Suprapubic skin (tissue), 4 donors: ENCODE measurements at regions not wholly inside any gene's neighbourhood (a gene's known extent, or its start where the extent isn't known, plus 50 kb on each side); places are given as distances from the start of the nearest gene placed in this dataset.

Experiments used
- DNase-seq, 2 donors: peaks; one replicate each; pipeline ENCODE4 v3.0.0-alpha.2; 2019; ENCODE audit warnings: low spot score in 2 of 2
- H3K27ac ChIP-seq: fragments of 200-600 bp; sonication (generic); one replicate; pipeline ENCODE4 v1.5.1; 2019
- H3K27me3 ChIP-seq: fragments of 200-600 bp; sonication (generic); one replicate; pipeline ENCODE4 v1.5.1; 2019
- H3K36me3 ChIP-seq: fragments of 200-600 bp; sonication (generic); one replicate; pipeline ENCODE4 v1.5.1; 2019
- H3K4me1 ChIP-seq: fragments of 200-600 bp; sonication (generic); one replicate; pipeline ENCODE4 v1.5.1; 2019
- H3K4me3 ChIP-seq: fragments of 200-600 bp; sonication (generic); one replicate; pipeline ENCODE4 v1.5.1; 2019; ENCODE audit warnings: mild to moderate bottlenecking
- H3K9me3 ChIP-seq: fragments of 200-600 bp; sonication (generic); one replicate; pipeline ENCODE4 v1.5.1; 2019
- CTCF ChIP-seq, 2 donors: fragments of 200-600 bp in 1 of 2; fragments of 450-650 bp in 1 of 2; sonication (generic) in 1 of 2; IDR thresholded peaks; one replicate each; pipeline ENCODE4 v1.5.1; 2016 to 2019; ENCODE audit warnings: antibody characterized with exemption in 2 of 2, mild to moderate bottlenecking in 1 of 2, moderate library complexity in 1 of 2
- EP300 ChIP-seq: sonication (generic); formaldehyde crosslinking; IDR thresholded peaks from one replicate; pipeline ENCODE4 v1.6.1; 2017; ENCODE audit warnings: antibody characterized with exemption
- POLR2A ChIP-seq, 2 donors: fragments of 450-650 bp; IDR thresholded peaks; one replicate each; pipeline ENCODE4 v1.6.1; 2017; ENCODE audit warnings: antibody characterized with exemption in 2 of 2, mild to moderate bottlenecking in 2 of 2, moderate library complexity in 2 of 2
- POLR2AphosphoS5 ChIP-seq, 3 donors: sonication (generic); formaldehyde crosslinking; IDR thresholded peaks; one replicate each; pipeline ENCODE4 v1.6.1; 2017; ENCODE audit warnings: antibody characterized with exemption in 3 of 3
- WGBS: methylation state at CpG from one replicate; pipeline ENCODE4 v1.1.5; 2018; 5-methylcytosine and 5-hydroxymethylcytosine counted together

- DNase-seq = peak in 1 of 2 donors; percentile 38
- Histone ChIP-seq H3K4me1 (no peaks in the 10 kb centered on the region), H3K4me3 (no peak overlapping the region), H3K36me3 (no peaks in the 10 kb centered on the region), H3K9me3 (no peaks in the 10 kb centered on the region), H3K27ac (no peak overlapping the region), H3K27me3 (no peaks in the 10 kb centered on the region)
- TF ChIP-seq POLR2AphosphoS5 (IDR thresholded peaks at IDR 0.05) = no peak
- no peak for TF ChIP-seq EP300
- 67% methylated on average over 1 of the region's 1 CpG for WGBS
Observed at GRCh38 chrX:69046996-69047490, 118.2 kb downstream of the PJA1 start.

- Histone ChIP-seq H3K9me3 (no peaks in the 10 kb centered on the region), H3K36me3 (no peaks in the 10 kb centered on the region), H3K4me3 (no peak overlapping the region), H3K27me3 (no peaks in the 10 kb centered on the region), H3K4me1 (no peaks in the 10 kb centered on the region), H3K27ac (no peak overlapping the region)
- peak in 1 of 2 donors; percentile 20 for DNase-seq
- no peak for TF ChIP-seq POLR2AphosphoS5 (IDR thresholded peaks at IDR 0.05)
- TF ChIP-seq EP300 = no peak
- TF ChIP-seq CTCF (IDR thresholded peaks at IDR 0.05) = no peak
- TF ChIP-seq POLR2A (IDR thresholded peaks at IDR 0.05) = no peak
- 87% methylated on average over 2 of the region's 2 CpGs for WGBS
Observed at GRCh38 chrX:69045616-69046345, 119.5 kb downstream of the PJA1 start.

DNA sequence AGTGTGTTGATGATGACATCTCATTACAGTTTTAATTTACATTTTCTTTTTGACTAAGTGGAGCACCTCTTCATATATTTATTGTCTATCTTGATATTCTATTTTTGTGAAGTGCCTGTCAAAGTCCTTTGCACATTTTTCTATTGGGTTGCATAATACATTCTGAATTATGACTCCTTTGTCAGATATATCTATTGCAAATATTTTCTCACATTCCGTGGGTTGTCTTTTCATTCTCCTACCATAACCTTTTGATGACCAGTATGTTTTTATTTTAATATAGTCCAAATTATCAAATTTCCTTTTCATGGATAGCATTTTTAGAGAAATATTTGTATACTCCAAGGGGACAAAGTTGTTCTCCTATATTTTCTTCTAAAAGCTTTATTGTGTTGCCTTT lies 126.4 kb downstream of the PJA1 start:
- 79% methylated on average over 1 of the region's 1 CpG for WGBS
- no peak for DNase-seq
- Histone ChIP-seq H3K4me3 (no peak overlapping the region), H3K27me3 (no peaks in the 10 kb centered on the region), H3K9me3 (no peaks in the 10 kb centered on the region), H3K4me1 (no peaks in the 10 kb centered on the region), H3K36me3 (no peaks in the 10 kb centered on the region), H3K27ac (no peak overlapping the region)
- TF ChIP-seq EP300 = no peak
- no peak for TF ChIP-seq CTCF (IDR thresholded peaks at IDR 0.05)
- TF ChIP-seq POLR2AphosphoS5 (IDR thresholded peaks at IDR 0.05) = no peak
- no peak for TF ChIP-seq POLR2A (IDR thresholded peaks at IDR 0.05)

- no peaks in the 10 kb centered on the region for H3K36me3 ChIP-seq
- 81% methylated on average over 6 of the region's 6 CpGs for WGBS
- no peak for TF ChIP-seq EP300
- no peak for TF ChIP-seq POLR2A (IDR thresholded peaks at IDR 0.05)
- H3K4me1 ChIP-seq = no peaks in the 10 kb centered on the region
- no peak for DNase-seq
- no peaks in the 10 kb centered on the region for H3K9me3 ChIP-seq
- H3K4me3 ChIP-seq = no peak overlapping the region
- H3K27me3 ChIP-seq = no peaks in the 10 kb centered on the region
- H3K27ac ChIP-seq = no peak overlapping the region
Observed at GRCh38 chrX:69038188-69038587, 127.1 kb downstream of the PJA1 start.

- TF ChIP-seq POLR2A (IDR thresholded peaks at IDR 0.05) = no peak
- TF ChIP-seq EP300 = no peak
- TF ChIP-seq CTCF (IDR thresholded peaks at IDR 0.05) = no peak
- no peak for TF ChIP-seq POLR2AphosphoS5 (IDR thresholded peaks at IDR 0.05)
- DNase-seq = no peak
- Histone ChIP-seq H3K4me1 (no peaks in the 10 kb centered on the region), H3K27ac (no peak overlapping the region), H3K36me3 (no peaks in the 10 kb centered on the region), H3K9me3 (no peaks in the 10 kb centered on the region), H3K27me3 (no peaks in the 10 kb centered on the region), H3K4me3 (no peak overlapping the region)
- 81% methylated on average over 3 of the region's 3 CpGs for WGBS
Observed at GRCh38 chrX:69037786-69038185, 127.5 kb downstream of the PJA1 start.

GRCh38 chrX:69036674-69037573 lies 128.3 kb downstream of the PJA1 start:
- Histone ChIP-seq H3K9me3 (no peaks in the 10 kb centered on the region), H3K4me1 (peaks cover 4% of the 10 kb centered on the region), H3K27me3 (no peaks in the 10 kb centered on the region), H3K36me3 (no peaks in the 10 kb centered on the region), H3K27ac (no peak overlapping the region), H3K4me3 (no peak overlapping the region)
- no peak for DNase-seq
- 81% methylated on average over 10 of the region's 14 CpGs for WGBS
- TF ChIP-seq CTCF (IDR thresholded peaks at IDR 0.05) = no peak
- TF ChIP-seq POLR2A (IDR thresholded peaks at IDR 0.05) = no peak
- no peak for TF ChIP-seq POLR2AphosphoS5 (IDR thresholded peaks at IDR 0.05)
- no peak for TF ChIP-seq EP300
